H9 (cell line): ENCODE measurements at regions not wholly inside any gene's neighbourhood (a gene's known extent, or its start where the extent isn't known, plus 50 kb on each side); places are given as distances from the start of the nearest gene placed in this dataset.

Source experiments
- DNase-seq: peaks from one replicate; pipeline ENCODE4 v3.0.0-alpha.2; 2017
- H2AFZ ChIP-seq: one replicate; pipeline ENCODE4 v1.6.1; 2013; ENCODE audit warnings: mild to moderate bottlenecking, low read length, control low read depth, moderate library complexity
- H2AK5ac ChIP-seq: 2 replicates; pipeline ENCODE4 v1.6.1; 2013; ENCODE audit warnings: low read length, control low read depth, mixed read lengths; ENCODE audit not compliant: insufficient read length
- H2BK120ac ChIP-seq: one replicate; pipeline ENCODE4 v1.6.1; 2013; ENCODE audit warnings: low read depth, mild to moderate bottlenecking, low read length, control low read depth, inconsistent platforms; ENCODE audit not compliant: poor library complexity, severe bottlenecking
- H2BK12ac ChIP-seq: 2 replicates; pipeline ENCODE4 v1.6.1; 2013; ENCODE audit warnings: low read length, control low read depth, mixed read lengths, low read depth; ENCODE audit not compliant: insufficient read length
- H2BK15ac ChIP-seq: 2 replicates; pipeline ENCODE4 v1.6.1; 2013; ENCODE audit warnings: low read depth, low read length, control low read depth
- H2BK20ac ChIP-seq: one replicate; pipeline ENCODE4 v1.6.1; 2013; ENCODE audit warnings: low read depth, mild to moderate bottlenecking, low read length, control low read depth, inconsistent platforms; ENCODE audit not compliant: poor library complexity, severe bottlenecking
- H2BK5ac ChIP-seq: 2 replicates; pipeline ENCODE4 v1.6.1; 2013; ENCODE audit warnings: low read length, control low read depth, mixed read lengths; ENCODE audit not compliant: insufficient read length
- H3K14ac ChIP-seq: 2 replicates; pipeline ENCODE4 v1.6.1; 2013; ENCODE audit warnings: low read length, control low read depth; ENCODE audit not compliant: insufficient read depth
- H3K18ac ChIP-seq: 2 replicates; pipeline ENCODE4 v1.6.1; 2013; ENCODE audit warnings: low read depth, mild to moderate bottlenecking, mixed read lengths, low read length, control low read depth; ENCODE audit not compliant: insufficient read length
- H3K23ac ChIP-seq: 2 replicates; pipeline ENCODE4 v1.6.1; 2013; ENCODE audit warnings: low read length, control low read depth, mixed read lengths, low read depth; ENCODE audit not compliant: insufficient read length
- H3K23me2 ChIP-seq: 2 replicates; pipeline ENCODE4 v1.6.1; 2013; ENCODE audit warnings: low read depth, mild to moderate bottlenecking, mixed read lengths, low read length, control low read depth; ENCODE audit not compliant: insufficient read length, poor library complexity, severe bottlenecking
- H3K27ac ChIP-seq: 2 replicates; pipeline ENCODE4 v1.5.1; 2013; ENCODE audit warnings: low read length, control low read depth, mixed read lengths, low read depth; ENCODE audit not compliant: insufficient read length
- H3K27me3 ChIP-seq: 2 replicates; pipeline ENCODE4 v1.6.1; 2013; ENCODE audit warnings: low read length, control low read depth, inconsistent platforms; ENCODE audit not compliant: insufficient read depth
- H3K4ac ChIP-seq: 2 replicates; pipeline ENCODE4 v1.6.1; 2013; ENCODE audit warnings: low read depth, mild to moderate bottlenecking, control low read depth, inconsistent platforms, low read length, moderate library complexity
- H3K4me1 ChIP-seq: 2 replicates; pipeline ENCODE4 v1.6.1; 2013; ENCODE audit warnings: low read length, control low read depth, inconsistent platforms; ENCODE audit not compliant: insufficient read depth
- H3K4me2 ChIP-seq: 2 replicates; pipeline ENCODE4 v1.6.1; 2013; ENCODE audit warnings: low read length, control low read depth, mixed read lengths; ENCODE audit not compliant: insufficient read length, insufficient read depth
- H3K56ac ChIP-seq: 2 replicates; pipeline ENCODE4 v1.6.1; 2013; ENCODE audit warnings: low read depth, mild to moderate bottlenecking, mixed read lengths, low read length, control low read depth; ENCODE audit not compliant: insufficient read length
- H3K79me1 ChIP-seq: 2 replicates; pipeline ENCODE4 v1.6.1; 2013; ENCODE audit warnings: low read depth, mild to moderate bottlenecking, moderate library complexity, low read length, control low read depth, inconsistent platforms; ENCODE audit not compliant: insufficient read depth, poor library complexity, severe bottlenecking
- H3K79me2 ChIP-seq: 2 replicates; pipeline ENCODE4 v1.6.1; 2013; ENCODE audit warnings: low read length, control low read depth, inconsistent platforms; ENCODE audit not compliant: insufficient read depth
- H3K9ac ChIP-seq: 2 replicates; pipeline ENCODE4 v1.6.1; 2013; ENCODE audit warnings: low read length, control low read depth, mixed read lengths; ENCODE audit not compliant: insufficient read length; ENCODE audit errors: extremely low read depth
- H3K9me3 ChIP-seq: one replicate; pipeline ENCODE4 v1.6.1; 2013; ENCODE audit warnings: low read depth, low read length, inconsistent platforms; ENCODE audit not compliant: control insufficient read depth
- H3T11ph ChIP-seq: one replicate; pipeline ENCODE4 v1.6.1; 2013; ENCODE audit warnings: mild to moderate bottlenecking, low read length, control low read depth, inconsistent platforms
- H4K20me1 ChIP-seq: one replicate; pipeline ENCODE4 v1.6.1; 2013; ENCODE audit not compliant: control insufficient read depth, insufficient read length, insufficient read depth
- H4K5ac ChIP-seq: 2 replicates; pipeline ENCODE4 v1.6.1; 2013; ENCODE audit warnings: low read depth, mild to moderate bottlenecking, mixed read lengths, low read length, control low read depth; ENCODE audit not compliant: insufficient read length
- H4K8ac ChIP-seq: replicated peaks from 2 replicates; pipeline ENCODE4 v1.6.1; 2013; ENCODE audit warnings: low read length, control low read depth, mixed read lengths, low read depth; ENCODE audit not compliant: insufficient read length
- H4K91ac ChIP-seq: 2 replicates; pipeline ENCODE4 v1.6.1; 2013; ENCODE audit warnings: low read depth, mild to moderate bottlenecking, moderate library complexity, mixed read lengths, low read length, control low read depth; ENCODE audit not compliant: insufficient read length
- H3K27ac Mint-ChIP-seq, 3 experiments: 2 replicates in 2 of 3; 3 replicates in 1 of 3; pipeline ENCODE4 v1.8.0; 2020 to 2021; ENCODE audit warnings: mixed read lengths in 3 of 3, mild to moderate bottlenecking in 1 of 3, moderate library complexity in 1 of 3
- H3K27me3 Mint-ChIP-seq: 2 replicates; pipeline ENCODE4 v1.8.0; 2021; ENCODE audit warnings: low read depth, mild to moderate bottlenecking, moderate library complexity, mixed read lengths
- H3K36me3 Mint-ChIP-seq, 3 experiments: 2 replicates in 2 of 3; 3 replicates in 1 of 3; pipeline ENCODE4 v1.8.0; 2020 to 2021; ENCODE audit warnings: low read depth in 3 of 3, mixed read lengths in 3 of 3; ENCODE audit not compliant: insufficient read depth in 1 of 3
- H3K4me1 Mint-ChIP-seq, 2 experiments: 2 replicates each; pipeline ENCODE4 v1.8.0; 2020; ENCODE audit warnings: mixed read lengths in 2 of 2
- H3K4me3 Mint-ChIP-seq, 2 experiments: 2 replicates in 1 of 2; 3 replicates in 1 of 2; pipeline ENCODE4 v1.8.0; 2020 to 2021; ENCODE audit warnings: mild to moderate bottlenecking in 2 of 2, mixed read lengths in 2 of 2, moderate library complexity in 1 of 2
- H3K9me3 Mint-ChIP-seq, 2 experiments: 2 replicates in 1 of 2; 3 replicates in 1 of 2; pipeline ENCODE4 v1.8.0; 2020; ENCODE audit warnings: mild to moderate bottlenecking in 2 of 2, mixed read lengths in 2 of 2, moderate library complexity in 1 of 2
- CTCF ChIP-seq: fragments of 200-600 bp; sonication (generic); conservative IDR thresholded peaks from 3 replicates; pipeline ENCODE4 v1.8.0; 2021; ENCODE audit warnings: antibody characterized with exemption, mild to moderate bottlenecking
- WGBS: extraction: QIAGEN DNeasy Blood & Tissue Kit; methylation state at CpG from one replicate; pipeline ENCODE4 v1.1.7; 2013; ENCODE audit warnings: missing lambda C conversion rate, low lambda C conversion rate, mixed read lengths; ENCODE audit not compliant: insufficient read length; ENCODE audit errors: extremely low coverage; 5-methylcytosine and 5-hydroxymethylcytosine counted together

- Mint-ChIP-seq H3K4me1 (peaks cover 43 to 57% of the 10 kb centered on the region in 2 experiments), H3K9me3 (peaks cover 5% of the 10 kb centered on the region in 2 experiments; a peak in 4 of 5 replicates), H3K27me3 (peaks cover 3% of the 10 kb centered on the region), H3K27ac (no peak overlapping the region), H3K36me3 (peaks cover 0 to 5% (median 4%) of the 10 kb centered on the region in 3 experiments; a peak in 2 of 7 replicates), H3K4me3 (no peak overlapping the region)
- H3K27ac ChIP-seq: no peak overlapping the region
- H4K20me1 ChIP-seq: no peaks in the 10 kb centered on the region
- 0 out of 2 replicates have a peak overlapping the region, but pooled peaks have one; percentile 49 for H3K14ac ChIP-seq
- no peak overlapping the region for H3T11ph ChIP-seq
- H2BK5ac ChIP-seq: no peak overlapping the region
- no peak overlapping the region for H3K56ac ChIP-seq
- H3K4me2 ChIP-seq: no peak overlapping the region
- no peak overlapping the region for H3K23ac ChIP-seq
- H2BK120ac ChIP-seq: no peak overlapping the region
- no peaks in the 10 kb centered on the region for H3K27me3 ChIP-seq
- no peak overlapping the region for H2BK12ac ChIP-seq
- no peaks in the 10 kb centered on the region for H3K79me1 ChIP-seq
- no peak overlapping the region for H4K91ac ChIP-seq
- no peak overlapping the region for H2AK5ac ChIP-seq
- H2BK20ac ChIP-seq: no peak overlapping the region
- H4K8ac ChIP-seq: no peak overlapping the region
- no peak overlapping the region for H2AFZ ChIP-seq
- H3K4ac ChIP-seq: no peak overlapping the region
- H3K18ac ChIP-seq: no peak overlapping the region
- peak; percentile 15 for DNase-seq
- peaks cover 3% of the 10 kb centered on the region; the same call in 1 of the 2 replicates for H3K4me1 ChIP-seq
- no peaks in the 10 kb centered on the region for H3K79me2 ChIP-seq
- H3K9ac ChIP-seq: no peak overlapping the region
- H4K5ac ChIP-seq: no peak overlapping the region
- H2BK15ac ChIP-seq: no peak overlapping the region
- H3K23me2 ChIP-seq: no peaks in the 10 kb centered on the region
- no peaks in the 10 kb centered on the region for H3K9me3 ChIP-seq
- no peak for TF ChIP-seq CTCF
- no CpG with 5 or more reads among the region's 9 CpGs for whole genome bisulfite sequencing
Measured at GRCh38 chr4:3391422-3391821, 50.3 kb upstream of the HGFAC start.
